HG03175 (cell line): ENCODE measurements at regions not wholly inside any gene's neighbourhood (a gene's known extent, or its start where the extent isn't known, plus 50 kb on each side); places are given as distances from the start of the nearest gene placed in this dataset.

Experiments used
- ATAC-seq: cut with Tn5 transposase; IDR thresholded peaks from one replicate; pipeline ENCODE4 v1.9.1; 2021; ENCODE audit warnings: mild to moderate bottlenecking, moderate library complexity; ENCODE audit not compliant: unreplicated experiment

DNA sequence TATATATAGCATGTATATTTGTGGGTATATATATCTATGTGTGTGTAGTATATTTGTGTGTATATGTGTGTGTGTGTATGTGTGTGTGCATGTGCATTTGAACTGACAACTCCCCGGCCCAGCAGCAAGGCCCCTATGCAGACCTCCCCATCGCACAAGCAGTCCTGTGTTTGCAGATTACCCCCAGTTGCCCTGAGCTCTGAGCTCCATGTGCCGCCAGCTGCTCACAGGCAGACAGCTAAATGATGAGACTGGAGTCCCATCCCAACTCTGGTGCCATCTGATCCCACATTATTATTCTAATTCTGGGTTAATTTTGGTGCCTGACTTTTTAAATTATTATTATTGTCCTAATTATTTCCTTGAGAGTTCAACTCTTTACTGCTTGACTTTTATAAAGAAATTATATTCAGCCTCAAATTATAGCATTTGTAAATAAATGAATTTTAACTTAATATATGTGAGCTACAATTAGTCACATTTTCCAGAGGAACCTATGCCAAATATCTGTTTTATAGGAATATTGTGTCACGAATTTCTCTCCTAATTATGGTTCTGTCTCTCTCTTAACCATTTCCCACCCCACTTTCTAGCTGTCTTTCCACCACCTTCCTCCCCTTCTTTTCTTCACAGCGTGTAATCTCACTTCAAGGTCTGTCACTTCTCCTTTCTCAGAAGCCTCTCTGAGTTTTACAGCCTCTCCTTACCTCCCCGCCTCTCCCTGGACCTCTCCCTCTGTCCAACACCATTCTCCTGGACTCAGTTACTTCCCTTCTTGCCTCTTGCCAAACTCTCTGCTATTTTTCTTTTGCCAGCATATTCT is 90.6 kb upstream of the SYNDIG1 start:
- no peak for ATAC-seq

DNA sequence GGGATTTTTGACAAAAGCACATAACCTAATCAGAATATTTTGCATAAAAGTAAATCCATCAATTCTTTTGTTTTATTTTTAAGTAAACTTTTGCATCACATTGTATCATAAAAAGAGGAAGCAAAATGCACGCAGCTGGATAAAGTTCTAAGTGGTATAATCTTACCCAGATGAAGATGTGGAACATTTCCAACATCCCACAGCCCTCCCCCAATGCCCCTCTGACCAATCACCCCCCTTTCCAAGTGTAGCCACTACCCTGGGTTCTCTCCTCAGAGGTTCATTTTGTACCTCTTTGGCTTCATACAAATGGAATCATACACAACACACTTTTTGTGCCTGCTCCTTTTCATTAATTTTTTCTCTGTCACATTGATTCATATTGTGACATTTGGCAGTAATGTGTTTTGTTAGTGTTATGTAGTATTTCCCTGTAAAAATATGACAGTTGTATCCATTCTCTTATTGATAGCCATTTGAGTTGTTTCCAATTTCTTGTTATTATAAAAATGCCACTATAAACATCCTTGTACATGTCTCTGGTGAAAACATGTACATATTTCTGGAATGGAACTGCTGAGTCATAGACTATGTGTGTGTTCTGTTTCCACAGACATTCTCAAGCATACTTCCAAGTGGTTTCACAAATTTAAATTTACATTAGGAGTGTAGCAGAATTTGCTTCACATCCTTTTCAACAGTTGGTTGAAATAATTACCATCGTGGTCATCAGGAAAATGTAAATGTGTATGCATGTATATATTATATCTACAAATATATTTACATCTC is 92.9 kb upstream of the SYNDIG1 start:
- no peak for ATAC-seq

DNA sequence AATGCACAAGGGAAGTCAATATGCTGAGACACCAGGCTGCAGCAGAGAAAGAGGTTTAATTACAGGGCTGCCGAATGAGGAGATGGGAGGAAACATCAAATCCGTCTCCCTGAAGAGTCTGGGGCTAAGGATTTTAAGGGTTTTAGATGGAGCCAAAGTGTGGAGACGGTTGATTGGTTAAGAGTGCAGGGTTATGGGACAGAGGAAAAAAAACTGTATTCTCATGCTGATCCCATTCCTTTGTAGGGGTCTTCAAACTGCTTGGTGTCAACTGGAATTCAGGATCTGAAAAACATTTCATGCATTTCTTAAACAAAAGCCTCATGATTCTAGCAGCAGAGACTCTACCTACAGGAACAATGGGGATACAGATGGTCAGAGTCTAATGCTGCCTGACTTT is 96.1 kb upstream of the SYNDIG1 start:
- no peak for ATAC-seq

DNA sequence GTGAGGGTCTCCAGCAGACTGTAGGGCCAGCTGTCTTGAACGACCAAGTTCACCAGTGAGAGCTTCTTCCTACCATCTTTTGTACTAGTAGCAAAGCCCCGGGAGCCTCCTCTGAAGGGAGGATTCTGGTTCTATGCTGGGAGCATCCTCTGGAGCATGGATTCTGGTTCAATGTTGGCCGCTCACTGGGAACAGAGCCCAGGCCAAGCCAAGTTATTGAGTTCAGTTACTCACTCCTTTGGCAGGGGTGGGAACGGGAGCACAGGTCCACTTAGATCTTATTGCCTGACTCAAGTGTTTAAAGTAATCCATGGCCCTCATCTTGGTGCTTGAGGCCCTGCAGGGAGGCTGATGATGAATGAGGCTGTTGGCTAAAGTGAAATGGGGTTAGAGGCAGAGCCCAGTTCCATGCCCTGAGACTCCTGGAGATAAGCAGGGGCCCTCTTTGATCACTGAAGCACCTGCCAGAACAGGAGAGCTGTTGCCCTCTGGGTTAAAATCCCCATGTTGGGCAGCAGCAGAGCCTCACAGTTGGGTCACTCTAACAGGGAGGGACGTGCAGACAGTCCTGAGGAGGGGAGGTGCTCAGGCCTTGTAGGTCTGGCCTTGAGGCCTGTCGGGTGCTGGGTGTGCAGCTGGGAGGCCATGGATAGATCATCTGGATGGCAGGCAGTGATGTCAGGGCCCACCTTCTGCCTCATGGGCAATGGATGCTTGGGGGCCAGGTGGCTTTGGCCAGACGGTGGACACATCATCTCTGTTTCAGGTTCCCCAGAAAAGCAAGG is 98.3 kb upstream of the SYNDIG1 start:
- ATAC-seq = no peak

DNA sequence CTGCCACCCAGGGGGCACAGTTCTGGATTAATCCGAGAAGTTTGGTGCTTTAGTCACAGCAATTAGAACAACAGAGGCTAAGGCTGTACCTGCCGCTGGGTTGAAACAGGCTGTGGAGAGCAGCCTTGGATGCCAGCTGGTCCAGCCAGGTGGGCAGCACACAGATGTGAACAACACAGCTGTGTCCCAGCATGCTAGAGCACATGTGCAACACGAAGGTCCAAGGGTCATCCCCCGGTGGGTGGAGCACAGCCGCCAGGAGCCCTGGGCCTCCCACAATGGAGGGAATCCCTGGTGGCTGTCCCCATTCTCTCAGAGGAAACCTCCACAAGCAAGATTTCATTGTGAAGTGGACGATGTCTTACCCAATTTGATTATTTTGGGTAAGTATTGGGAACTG is 99.2 kb upstream of the SYNDIG1 start:
- no peak for ATAC-seq

DNA sequence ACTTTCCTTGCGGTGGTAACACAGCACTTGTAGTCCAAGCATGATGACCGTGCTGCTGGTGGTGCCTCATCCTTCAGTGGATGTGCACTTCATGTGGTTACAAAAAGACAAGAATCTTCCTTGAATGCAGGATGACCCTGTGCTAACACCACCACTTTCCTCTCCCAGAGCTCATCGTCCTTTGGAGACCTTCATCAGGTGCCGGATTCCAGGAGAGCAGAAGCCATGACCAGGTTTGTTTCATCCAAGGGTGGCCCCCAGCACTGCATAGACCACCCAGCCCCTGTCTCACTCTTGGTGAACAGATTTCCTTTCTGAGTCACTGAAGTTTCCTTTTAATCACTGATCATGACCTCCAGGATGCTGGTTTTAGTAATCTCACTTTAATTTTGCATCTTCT is 101.2 kb upstream of the SYNDIG1 start:
- no peak for ATAC-seq

DNA sequence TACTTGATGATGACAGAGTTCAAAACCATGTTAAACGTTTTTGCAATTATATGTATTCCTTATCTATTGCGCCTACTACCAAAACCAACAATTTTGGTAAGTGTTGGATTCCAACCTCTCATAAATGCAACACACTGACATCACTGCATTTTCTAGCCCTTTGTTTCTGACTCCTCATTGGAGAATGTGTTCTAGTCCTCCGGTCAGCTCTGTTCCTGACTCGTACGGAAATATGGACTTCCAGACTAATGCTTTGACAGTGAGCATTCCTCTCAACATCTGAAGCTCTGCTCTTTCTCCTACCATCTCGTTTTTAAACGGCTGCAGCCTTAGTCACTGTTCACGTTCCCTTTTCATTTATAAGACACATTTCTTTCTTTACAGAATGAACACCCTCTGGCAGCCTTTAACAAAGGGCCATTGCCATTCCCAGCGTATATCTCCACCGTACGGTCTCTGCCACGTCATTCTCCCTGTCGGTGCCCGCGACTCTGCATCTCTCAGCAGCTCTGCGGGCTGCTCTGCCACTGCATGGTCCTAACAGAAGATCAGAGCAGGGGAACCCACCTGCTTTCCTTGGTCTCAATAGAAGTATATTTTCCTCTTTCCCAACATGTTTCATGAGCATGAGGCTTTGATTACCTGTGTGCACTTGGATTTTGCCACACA is 103.0 kb upstream of the SYNDIG1 start:
- no peak for ATAC-seq

DNA sequence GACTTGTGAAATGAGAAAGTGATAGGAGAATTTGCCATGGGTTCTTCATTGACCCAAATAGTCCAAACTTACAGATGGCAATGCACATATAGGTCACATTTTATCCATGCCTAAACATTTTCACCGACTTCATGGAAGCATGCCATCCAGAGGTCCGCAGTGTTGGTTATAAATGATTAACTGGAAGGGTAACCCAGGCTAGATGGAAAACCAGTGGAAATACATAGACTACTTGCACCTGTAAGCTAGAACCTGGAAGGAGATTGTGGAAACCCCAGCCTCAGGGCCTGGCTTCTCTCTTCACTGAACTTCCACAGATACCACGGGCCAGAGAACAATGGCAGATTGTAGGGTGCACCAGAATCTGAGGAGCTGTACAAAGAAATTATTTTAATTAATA is 103.8 kb upstream of the SYNDIG1 start:
- ATAC-seq = no peak

DNA sequence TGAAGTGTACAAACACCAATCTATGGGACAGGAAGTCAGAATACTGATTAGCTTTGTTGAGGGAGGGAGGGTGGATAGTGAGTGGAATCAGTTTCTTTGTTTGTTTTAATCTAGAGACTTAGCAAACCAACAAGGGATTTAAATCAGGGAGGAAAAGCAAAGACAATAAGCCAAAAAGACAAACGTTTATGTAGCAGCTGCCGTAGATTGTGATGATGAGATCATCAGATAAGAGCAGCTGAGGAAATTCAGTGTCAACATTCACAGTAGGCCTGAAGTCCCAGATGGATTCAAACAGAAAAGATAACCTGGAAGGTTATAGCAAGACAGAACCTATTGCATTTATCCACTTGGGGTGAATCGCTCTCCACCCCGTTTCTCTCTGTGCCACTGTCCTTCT is 104.9 kb upstream of the SYNDIG1 start:
- no peak for ATAC-seq

DNA sequence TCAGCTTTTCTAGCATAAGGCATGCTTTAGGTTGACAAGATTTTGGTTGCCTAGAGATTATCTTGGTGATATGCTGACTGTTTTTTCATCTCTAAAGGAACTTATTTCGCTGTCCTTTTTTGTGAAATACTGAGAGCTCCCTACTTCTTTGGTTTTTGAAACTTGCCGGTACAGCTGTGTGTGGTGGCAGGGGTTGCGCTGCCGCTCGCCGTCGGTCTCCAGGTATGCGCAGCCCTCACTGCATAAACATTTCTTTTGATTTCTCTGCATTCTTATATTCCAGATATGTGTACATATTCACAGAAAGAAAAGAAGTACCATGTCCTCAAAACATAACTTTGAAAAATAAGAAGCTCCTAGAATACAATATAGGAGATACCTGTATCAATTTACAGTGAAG is 106.4 kb upstream of the SYNDIG1 start:
- no peak for ATAC-seq

DNA sequence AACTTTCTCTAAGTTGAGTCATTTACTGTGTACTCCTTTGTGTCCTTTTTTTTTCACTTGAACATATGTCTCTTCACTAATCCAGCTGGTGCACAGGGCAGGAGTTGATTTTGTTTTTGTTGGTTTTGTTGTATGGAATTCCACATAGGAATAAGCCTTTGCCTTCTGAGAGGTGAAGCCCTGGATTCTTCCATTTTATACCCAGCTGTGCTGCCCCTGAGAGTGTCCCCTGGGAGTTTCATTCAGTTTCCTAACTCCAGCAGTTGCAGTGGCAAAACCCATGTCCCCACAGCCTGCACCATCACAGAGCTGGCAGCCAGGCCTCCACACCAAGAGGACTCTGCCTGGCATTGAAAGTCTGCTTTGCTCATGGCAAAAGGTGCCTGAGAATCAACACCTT is 107.3 kb upstream of the SYNDIG1 start:
- no peak for ATAC-seq

DNA sequence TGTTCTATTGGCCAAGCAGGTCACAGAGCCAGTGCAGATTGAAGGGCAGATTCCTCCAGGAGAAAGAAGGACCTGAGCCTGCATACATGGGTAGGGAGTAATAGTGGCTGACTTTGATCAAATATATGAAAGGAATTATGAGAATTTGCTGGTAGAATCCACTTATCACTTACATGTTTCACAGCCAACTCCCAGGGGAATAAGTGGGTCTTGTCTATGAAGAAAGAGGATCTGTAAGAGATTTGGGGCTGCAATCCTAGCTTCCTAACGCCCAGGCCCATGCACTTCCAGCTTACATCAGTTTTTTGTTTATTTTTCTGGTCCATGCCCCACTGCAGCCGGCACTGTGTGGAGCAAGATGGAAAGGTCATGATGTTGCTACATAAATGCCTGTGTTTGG is 107.9 kb upstream of the SYNDIG1 start:
- no peak for ATAC-seq

DNA sequence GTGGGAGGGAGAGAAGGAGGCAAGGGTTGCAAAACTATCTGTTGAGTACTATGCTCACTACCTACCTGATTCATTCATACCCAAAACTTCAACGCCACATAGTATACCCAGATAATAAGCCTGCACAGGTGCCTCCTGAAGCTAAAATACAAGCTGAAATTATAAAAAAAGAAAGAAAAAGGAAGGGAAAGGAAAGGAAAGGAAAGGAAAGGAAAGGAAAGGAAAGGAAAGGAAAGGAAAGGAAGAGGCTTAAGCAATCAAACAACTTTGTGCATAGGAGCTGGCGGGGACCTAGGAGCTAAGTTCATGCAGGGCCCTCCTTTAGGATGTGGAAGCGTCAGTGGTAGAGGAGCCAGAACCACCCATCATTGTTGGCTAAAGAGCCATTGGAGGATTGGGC is 108.9 kb upstream of the SYNDIG1 start:
- ATAC-seq = no peak

DNA sequence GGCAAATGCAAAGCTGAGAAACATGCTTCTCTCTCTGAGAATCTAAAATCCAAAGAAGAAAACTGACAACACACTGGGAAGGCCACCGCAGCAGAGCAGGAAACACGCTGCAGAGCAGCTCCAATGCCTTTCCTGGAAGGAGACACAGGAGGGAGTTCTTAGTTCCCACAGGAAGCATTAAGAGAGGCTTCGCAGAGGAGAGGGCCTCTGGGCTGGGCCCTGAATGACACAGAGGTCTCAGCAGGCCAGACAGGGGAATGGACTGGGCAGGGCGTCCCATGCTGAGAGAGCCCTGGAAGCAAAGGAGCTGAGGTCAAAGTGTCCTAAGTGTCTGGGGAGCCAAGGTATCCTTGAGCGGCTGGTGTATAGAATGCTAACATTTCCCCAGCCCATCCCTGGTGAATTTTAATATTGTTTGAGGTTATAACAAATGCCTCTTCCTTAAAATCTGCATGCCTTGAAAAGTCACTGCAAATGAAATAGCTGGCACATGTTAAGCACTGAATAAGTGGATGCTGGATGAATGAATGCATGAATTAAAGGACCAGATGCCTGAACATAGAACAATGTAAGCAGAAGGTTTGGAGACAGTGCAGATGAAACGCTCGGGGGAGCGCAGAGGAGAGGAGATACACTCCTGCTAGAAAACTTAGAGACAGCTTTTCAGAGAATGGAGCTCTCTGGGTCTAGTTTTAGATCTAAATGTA is 110.0 kb upstream of the SYNDIG1 start:
- ATAC-seq = no peak

DNA sequence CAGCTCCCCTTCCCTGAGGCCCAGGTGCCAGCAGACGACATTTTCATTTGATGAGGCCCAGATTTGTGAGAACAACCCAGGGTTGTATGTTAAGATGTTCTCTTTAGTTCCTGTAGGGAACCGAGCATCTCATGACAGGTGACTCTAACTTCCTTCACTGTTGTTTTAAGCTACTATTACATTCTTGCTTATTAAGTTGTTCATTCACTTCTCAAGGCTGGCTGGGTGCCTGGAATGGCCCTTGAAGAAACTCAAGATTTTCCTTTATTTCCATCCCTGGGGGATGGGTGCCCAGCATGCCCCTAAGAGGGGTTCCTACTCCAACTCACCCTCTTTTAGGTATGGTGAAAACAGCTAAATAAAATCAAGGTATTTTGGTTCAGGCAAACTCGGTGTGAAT is 111.5 kb upstream of the SYNDIG1 start:
- ATAC-seq = no peak

DNA sequence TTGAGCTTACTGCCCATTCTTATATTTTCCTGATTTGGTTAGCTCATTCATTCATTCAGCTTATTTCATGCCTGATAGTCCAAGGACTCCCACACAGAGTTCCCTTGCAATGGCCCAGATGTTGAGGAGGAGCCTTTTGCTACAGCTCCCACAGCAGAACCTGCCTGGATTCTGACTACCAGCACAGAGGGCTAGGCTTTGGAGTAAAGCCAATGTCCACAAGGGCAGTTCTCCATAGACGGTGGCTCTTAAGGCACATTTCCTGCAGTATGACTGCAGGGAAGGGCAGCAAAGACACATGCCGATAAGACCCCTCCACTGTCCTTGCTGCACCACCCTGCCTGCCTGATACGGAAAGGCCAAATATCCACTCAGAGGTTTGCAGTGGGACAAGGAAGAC is 112.3 kb upstream of the SYNDIG1 start:
- no peak for ATAC-seq

DNA sequence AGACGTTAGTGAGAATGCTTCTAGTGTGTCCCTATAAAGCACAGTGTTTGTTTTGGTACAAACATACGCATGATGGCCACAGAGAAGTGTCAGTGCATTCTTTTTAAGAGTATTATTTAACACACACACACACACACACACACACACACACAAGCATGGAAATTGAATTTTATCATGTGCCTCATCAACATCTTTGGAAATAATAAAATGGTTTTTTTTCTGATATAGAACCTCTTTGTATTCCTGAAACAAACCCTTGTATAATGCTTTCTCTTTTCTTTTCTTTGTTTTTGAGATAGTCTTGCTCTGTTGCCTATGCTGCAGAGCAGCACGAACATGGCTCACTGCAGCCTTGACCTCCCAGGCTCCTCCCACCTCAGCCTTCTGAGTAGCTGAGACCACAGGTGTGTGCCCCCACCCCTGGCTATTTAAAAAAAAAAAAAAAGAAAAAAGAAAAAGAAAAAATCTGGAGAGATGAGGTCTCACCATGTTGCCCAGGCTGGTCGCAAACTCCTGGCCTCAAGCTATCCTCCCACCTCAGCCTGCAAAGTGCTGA is 116.2 kb upstream of the SYNDIG1 start:
- no peak for ATAC-seq

DNA sequence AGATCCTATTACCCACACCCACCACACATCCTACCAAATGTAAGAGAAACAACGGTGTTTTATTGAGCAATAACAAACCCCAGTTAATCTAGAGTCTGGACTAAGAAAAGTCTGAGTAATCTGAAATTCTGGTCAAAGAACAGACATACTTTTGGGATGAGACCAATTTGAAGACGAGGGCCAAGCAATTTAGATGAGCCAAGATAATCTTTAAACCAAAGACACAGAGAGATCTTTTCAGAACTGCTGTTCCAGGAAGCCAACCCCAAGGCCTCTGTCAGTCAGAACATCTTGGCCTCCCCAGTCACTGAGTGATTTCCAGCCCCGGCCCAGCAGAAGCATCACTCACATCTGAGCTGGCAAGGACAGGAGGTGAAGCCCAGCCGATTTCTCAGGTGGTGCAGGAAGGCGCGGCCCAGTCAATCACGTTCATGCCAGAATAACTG is 118.5 kb upstream of the SYNDIG1 start:
- ATAC-seq = no peak

DNA sequence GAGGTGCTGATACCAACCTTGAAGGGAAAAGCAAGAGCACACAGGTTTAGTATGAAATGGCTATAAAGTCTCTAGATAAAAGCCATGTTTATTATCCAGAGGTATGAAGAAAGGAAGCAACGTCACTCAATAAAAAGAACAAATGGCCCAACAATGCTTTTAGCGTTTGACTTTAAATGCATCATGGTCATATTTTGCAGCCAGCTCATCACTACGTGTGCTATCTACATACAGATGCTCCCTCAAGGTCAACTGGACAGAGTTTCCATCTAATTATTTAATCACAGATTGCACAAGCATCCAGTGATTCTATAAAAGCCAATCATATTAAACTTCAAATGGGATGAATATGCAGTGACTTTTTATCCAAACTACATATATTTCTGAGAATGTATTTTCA is 127.6 kb upstream of the SYNDIG1 start:
- no peak for ATAC-seq

DNA sequence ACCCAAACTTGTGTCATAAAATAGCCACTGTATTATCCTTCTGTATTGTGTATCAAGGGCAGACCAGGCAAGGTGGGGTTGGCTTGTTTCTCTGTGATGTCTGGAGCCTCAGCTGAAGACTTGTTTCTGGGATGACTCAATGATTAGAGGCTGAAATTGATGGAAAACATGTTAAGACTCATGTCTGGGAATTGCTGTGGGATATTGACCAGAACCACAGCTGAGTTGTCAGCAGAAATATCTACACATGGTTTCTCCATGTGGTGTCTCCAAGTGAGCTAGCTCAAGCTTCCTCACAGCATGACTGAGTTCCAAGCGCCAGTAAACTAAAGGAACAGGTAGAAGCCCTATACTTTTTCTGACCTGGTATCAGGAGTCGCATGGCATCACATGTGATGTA is 128.5 kb upstream of the SYNDIG1 start:
- ATAC-seq = no peak
